Glomerular visceral epithelial cell (primary cell): ENCODE measurements at regions not wholly inside any gene's neighbourhood (a gene's known extent, or its start where the extent isn't known, plus 50 kb on each side); places are given as distances from the start of the nearest gene placed in this dataset.

Source experiments
- DNase-seq: peaks from one replicate; pipeline ENCODE4 v3.0.0-alpha.2; 2016; ENCODE audit errors: extremely low spot score

DNA sequence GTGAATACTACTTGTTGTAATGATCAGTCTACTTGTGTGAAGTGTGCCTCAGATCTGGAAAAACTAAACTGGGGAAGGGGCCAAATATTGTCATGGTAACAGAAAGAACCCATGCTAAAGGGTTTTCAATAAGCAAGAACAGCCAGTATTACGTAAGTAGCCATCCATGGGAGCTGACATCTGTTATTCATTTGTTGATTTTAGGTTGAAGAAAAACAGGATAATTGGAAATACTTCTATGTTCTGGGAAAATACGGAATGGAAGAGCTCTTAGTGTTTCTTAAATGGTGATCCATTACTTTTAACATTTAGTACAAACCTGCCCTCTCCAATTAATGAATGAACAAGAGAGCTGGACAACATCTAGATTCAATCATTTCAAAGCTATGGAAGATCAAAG, 485.8 kb downstream of the NTRK2 start:
- DNase-seq, result no peak

GRCh38 chr9:85151741-85152140, 482.2 kb downstream of the NTRK2 start:
- no peak for DNase-seq

DNA sequence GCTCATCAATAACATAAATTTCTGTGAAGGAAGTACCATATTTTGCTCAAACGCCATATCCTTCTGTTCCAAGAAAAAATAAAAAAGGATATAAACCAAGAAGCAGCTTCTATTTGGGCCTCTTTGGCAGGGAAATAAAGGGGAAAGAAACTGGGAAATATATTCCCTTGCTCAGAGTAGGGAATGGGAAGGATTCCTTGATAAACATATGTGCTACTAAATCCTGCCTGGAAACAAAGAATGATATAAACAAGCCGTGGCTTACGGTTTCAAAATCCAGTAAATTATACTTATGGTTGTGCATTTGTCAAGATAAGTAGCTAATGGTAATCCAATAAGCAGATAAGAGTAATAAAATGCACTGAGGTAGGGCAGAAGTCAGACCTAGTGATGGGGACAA, 481.6 kb downstream of the NTRK2 start:
- DNase-seq, result no peak

DNA sequence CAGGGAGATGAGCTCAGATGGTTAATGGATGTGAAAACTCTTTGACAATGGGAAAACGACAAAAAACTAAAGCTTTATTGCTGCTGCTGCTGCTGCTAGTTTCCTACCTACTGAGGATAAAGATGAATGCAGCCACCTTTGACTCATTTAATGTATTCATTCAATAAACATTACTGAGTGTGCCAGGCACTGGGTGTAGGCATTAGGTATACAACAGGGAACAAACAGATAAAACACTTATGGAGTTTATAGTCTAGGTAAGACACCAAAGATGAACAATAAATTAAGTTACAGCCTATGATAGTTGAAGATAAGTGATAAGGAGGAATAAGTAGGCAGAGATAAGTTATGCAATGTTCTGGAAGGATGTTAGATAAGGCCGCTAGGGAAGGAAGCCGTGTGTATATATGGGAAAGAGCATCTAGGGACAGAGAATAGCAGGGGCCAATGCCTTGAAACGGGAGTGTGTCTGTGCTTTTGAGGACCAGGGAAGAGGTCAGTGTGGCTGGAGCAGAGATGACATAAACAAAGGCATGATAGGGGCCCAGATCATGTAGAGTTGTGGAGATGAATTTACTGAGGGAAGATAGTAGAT, 477.6 kb downstream of the NTRK2 start:
- DNase-seq, result no peak

- DNase-seq, result no peak
Measured at GRCh38 chr9:85142968-85143367, 473.4 kb downstream of the NTRK2 start.

DNA sequence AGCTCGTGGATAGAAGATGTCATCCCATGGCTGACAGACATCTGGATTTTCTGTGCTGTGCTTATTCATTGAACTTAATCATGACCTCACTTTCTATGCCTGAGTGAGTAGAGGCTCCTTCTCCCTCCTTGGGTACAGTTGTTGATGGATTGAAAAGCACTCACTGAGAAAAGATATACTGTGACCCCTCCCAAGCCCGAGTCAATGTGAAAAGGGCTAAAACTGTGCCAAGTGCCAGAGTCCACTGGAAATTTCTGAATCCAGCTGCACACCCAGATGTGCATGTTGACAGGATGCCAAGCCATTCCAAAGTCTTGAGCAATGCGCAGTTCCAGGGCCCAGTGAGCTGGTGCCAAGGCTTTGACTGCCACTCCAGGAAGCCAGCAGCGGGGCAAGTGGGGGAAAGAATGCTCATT, 473.0 kb downstream of the NTRK2 start:
- no peak for DNase-seq

GRCh38 chr9:85137696-85138095, 468.2 kb downstream of the NTRK2 start:
- no peak for DNase-seq

- DNase-seq, result no peak
Measured at GRCh38 chr9:85136987-85137386, 467.5 kb downstream of the NTRK2 start.

DNA sequence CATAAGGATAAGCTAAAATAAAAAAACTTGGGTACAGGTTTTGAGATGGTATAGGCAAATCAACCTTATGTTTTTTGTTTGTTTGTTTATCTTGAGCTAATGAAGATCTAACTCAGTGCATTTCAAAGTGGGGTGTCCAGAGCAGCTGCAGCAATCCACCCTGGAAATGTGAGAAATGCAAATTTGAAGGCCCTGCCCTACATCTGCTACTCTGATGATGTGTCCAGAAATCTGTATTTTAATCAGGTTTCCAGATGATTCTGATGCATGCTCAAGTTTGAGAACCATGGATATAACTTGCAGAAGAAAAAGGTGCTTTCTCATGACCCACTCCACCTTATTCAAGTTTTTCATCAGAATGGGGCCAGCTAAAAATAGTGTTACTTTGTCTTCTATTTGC, 467.0 kb downstream of the NTRK2 start:
- no peak for DNase-seq

GRCh38 chr9:85130764-85131163, 461.2 kb downstream of the NTRK2 start:
- DNase-seq, result no peak

GRCh38 chr9:85130260-85130659, 460.7 kb downstream of the NTRK2 start:
- no peak for DNase-seq

- DNase-seq, result no peak
Measured at GRCh38 chr9:85129514-85129913, 460.0 kb downstream of the NTRK2 start.

DNA sequence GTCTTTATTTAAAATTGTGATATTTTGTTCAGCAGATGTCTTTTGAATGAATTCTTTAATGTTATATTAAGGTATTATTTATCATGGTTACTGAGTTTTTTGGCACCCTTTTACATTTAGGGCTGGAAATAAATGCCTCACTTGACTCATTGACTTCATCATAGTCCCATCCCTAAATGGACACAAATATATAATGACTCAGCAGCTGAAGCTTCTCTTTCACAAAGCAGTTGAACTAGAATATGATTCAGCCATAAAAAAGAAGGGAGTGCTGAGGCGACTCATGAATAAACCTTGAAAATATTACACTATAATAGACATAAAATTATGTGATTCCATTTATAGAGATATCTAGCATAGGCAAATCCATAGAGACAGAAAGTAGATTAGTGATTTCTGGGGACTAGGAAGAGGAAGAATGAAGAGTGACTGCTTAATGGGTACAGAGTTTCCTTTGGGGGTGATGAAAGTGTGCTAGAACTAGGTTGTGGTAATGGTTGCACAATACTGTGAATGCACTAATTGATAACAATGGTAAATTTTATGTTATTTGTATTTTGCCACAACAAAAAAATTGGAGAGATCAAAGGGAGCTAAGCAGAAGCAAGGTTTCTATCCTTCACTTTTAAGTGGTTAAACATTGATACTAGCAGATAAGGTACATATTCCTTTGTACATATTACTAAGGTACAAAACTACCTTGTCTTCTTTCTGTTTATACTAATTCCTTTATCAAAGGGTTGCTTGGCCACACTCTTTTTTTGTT, 449.6 kb downstream of the NTRK2 start:
- DNase-seq, result no peak

- no peak for DNase-seq
Measured at GRCh38 chr9:85117831-85118230, 448.3 kb downstream of the NTRK2 start.

GRCh38 chr9:85115473-85115872, 445.9 kb downstream of the NTRK2 start:
- no peak for DNase-seq

DNA sequence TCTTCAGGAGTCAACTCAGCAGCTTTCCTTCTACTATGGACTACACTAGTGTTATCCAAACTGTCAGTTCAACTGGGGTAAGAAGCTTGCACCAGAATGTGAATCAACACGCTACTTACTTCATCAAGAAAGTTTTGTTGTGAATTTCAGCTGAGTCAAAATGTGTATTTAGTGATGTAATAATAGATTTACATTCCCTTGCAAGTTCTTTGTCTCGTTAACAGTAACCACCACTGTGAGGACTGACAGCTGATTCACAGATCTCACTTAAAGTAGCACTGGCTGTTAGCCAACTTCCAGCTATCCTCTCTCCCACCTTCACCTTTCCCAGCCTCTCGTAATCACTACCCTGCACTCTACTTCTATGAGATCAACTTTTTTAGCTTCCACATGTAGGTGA, 445.3 kb downstream of the NTRK2 start:
- no peak for DNase-seq

DNA sequence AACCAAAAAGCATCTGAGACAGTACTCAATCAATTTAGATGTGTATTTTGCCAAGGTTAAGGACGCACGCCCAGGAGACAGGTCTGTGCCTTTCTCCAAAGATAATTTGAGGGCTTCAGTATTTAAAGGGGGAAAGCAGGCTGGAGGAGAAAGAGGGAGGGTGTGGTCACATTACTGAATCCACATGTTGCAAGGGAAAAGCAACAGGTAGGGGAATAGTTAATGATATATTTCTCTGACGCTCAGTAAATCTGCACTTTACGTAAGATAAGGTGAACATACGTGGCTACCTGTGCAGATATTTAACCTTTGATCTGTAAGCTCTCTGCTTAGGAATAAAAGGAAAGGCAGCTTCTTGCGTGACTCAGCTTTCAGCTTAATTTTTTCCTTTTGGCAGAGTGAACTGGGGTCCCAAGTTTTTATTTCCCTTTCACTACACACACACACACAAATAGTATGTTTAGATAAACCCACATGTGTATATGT, 443.4 kb downstream of the NTRK2 start:
- DNase-seq, result no peak

- no peak for DNase-seq
Measured at GRCh38 chr9:85112391-85112790, 442.9 kb downstream of the NTRK2 start.

DNA sequence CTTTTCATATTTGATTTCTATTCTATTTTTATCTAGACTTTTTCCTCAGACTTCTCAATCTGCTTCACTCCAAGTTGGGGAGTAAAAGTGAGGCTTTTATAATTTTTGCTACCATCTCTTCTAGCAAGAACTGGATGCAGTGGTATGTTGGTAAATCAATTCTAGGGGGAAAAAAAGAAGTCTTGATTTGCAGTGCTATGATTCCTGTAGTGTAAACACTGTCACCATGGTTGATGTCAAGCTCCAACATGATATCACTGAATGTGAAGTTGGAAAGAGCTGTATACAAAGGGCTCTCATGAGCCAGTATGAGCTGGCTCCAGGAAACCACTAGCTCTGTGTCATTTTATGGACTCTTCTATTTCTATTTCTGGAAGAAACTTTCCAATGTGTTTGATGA, 439.2 kb downstream of the NTRK2 start:
- DNase-seq, result no peak

DNA sequence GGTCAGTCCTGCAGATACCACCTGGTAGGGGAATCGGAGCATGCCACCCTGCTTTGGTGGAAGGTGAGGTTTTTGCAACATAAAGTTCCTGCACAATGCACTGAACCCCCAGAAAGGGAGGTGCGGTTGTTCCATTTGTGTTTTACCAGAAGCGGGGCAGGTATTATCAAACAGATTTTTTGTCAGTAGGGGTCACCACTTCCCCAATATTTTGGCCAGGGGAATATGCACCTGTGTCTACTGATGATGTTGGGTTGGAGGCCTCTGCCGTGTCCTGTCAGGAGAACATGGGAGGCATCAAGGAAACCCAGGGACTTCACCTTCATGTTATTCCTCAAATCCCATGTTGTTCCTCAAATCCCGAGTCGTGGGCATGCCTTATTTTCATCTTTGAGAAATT, 438.7 kb downstream of the NTRK2 start:
- DNase-seq, result no peak

DNA sequence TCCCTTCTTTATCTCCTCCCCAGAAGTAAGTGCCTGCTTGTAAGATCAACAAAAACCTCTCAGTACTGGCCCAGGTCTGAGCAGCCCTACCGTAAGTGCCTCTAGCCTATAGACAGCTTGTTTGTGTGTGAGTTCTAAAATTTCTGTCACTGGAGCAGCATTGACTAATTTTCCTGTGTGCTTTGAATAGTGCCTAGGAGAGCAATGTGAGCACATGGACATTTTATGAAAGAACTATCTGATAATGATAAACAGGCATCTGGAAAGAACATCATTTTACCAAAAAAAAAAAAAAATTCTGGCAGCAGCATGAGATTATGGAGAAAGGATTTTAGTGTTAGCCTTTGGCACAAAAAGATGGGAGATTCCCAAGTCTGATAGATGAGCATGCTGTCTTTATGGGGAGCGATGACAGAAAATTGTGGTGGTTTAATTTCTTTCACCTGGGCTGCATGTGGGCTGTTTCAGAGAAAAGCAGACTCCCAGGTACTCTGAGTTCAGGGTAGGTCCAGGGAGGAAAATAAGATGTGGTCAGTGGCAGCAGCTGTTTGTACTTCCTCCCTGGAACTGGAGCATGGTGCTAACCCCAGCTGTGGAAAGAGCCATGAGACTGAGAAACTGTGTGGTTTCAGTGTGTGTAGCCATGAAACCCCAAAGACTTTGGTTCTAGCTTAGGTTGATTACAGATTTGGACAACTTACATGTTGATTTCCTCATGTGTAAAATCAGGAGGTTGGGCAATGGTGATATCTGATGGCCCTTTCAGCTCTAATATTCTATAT, 419.9 kb downstream of the NTRK2 start:
- DNase-seq, result no peak

DNA sequence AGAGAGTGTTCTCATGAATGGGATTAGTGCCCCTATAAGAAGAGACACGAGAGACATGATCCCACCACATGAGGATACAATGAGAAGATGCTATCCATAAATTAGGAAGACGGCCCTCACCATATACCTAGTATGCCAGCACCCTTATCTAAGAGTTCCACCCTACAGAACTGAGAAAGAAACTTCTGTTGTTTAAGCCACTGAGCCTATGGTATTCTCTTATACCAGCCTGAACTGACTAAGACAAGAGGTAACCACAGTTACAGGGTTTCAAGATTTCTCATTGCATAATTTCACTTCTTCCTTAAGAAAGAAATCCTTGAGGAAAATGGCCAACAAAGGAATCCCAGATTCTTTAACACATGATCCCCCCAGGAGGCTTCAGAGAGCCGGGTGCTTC, 412.4 kb downstream of the NTRK2 start:
- no peak for DNase-seq

DNA sequence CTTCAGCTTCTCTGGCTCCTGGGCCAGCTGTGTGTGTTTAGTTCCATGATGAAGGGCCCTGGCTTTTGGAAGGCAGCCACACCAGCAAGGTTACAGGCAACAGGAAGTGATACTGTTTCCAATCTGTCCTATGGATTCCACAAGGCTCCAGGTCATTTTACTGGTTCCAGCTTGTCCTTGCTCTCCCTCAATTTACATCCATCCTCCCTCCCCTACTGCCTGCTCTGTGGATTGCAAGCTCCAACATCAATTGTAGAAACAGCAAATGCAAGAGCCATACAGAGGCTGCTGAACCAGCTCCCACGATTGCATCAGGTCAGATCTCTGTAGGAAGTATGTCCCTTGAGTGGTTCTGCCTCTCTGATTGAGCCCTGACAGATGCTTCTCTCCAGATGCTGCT, 409.8 kb downstream of the NTRK2 start:
- no peak for DNase-seq
